Cardiac muscle cell (in vitro differentiated cells and primary cell): ENCODE measurements at regions not wholly inside any gene's neighbourhood (a gene's known extent, or its start where the extent isn't known, plus 50 kb on each side); places are given as distances from the start of the nearest gene placed in this dataset.
A peak's percentile ranks its signal among the peaks of the same experiment; 100 is the strongest.

ENCODE experiments used
- DNase-seq, 2 donors: peaks; one replicate each; pipeline versions ENCODE4 v3.0.0 to v3.0.0-alpha.2; 2010 to 2017; ENCODE audit warnings: low read depth in 1 of 2, low spot score in 1 of 2
- H3K27ac ChIP-seq: fragments of 200-600 bp; sonication (generic); 2 replicates; pipeline ENCODE4 v1.5.1; 2016
- H3K27me3 ChIP-seq: fragments of 200-600 bp; sonication (generic); 2 replicates; pipeline ENCODE4 v1.6.0; 2016; ENCODE audit warnings: control low read depth
- H3K36me3 ChIP-seq: fragments of 200-600 bp; sonication (generic); 2 replicates; pipeline ENCODE4 v1.5.1; 2016; ENCODE audit warnings: control low read depth
- H3K4me1 ChIP-seq: fragments of 200-600 bp; sonication (generic); 2 replicates; pipeline ENCODE4 v1.8.1; 2017; ENCODE audit warnings: low read depth, mild to moderate bottlenecking, mixed run types
- H3K4me3 ChIP-seq: fragments of 200-600 bp; sonication (generic); 2 replicates; pipeline ENCODE4 v1.5.1; 2016; ENCODE audit warnings: mild to moderate bottlenecking
- H3K9me3 ChIP-seq: fragments of 200-600 bp; sonication (generic); 2 replicates; pipeline ENCODE4 v1.5.1; 2017; ENCODE audit warnings: low read depth, mild to moderate bottlenecking, control low read depth
- TF ChIP-seq, protein P1 (sequence below): IDR thresholded peaks from 2 replicates; pipeline ENCODE4 v1.5.1; 2012; ENCODE audit warnings: low read depth, mild to moderate bottlenecking, low read length

DNA sequence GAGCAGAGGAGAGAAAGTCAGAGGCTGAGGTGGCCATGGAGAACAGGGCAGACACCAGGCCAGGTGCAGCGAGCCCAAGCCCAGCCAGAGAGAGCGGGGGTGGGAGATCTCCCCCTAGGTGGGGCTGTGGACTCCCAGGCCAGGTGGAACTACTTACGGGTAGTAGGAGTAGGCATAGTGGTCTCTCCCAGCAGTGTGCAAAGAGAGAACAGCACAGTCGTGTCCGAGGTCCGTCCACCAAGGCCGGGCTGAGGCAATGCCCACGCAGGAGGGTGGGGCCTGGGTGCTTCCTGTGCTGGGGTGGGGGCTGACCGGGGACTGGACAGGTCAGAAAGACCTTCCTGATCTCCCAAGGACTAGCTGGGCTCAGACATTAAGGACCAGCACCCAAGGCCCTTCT, 263.7 kb downstream of the PTPRU start:
- no peaks in the 10 kb centered on the region for H3K4me1 ChIP-seq
- no peaks in the 10 kb centered on the region for H3K36me3 ChIP-seq
- TF ChIP-seq, protein P1, sequence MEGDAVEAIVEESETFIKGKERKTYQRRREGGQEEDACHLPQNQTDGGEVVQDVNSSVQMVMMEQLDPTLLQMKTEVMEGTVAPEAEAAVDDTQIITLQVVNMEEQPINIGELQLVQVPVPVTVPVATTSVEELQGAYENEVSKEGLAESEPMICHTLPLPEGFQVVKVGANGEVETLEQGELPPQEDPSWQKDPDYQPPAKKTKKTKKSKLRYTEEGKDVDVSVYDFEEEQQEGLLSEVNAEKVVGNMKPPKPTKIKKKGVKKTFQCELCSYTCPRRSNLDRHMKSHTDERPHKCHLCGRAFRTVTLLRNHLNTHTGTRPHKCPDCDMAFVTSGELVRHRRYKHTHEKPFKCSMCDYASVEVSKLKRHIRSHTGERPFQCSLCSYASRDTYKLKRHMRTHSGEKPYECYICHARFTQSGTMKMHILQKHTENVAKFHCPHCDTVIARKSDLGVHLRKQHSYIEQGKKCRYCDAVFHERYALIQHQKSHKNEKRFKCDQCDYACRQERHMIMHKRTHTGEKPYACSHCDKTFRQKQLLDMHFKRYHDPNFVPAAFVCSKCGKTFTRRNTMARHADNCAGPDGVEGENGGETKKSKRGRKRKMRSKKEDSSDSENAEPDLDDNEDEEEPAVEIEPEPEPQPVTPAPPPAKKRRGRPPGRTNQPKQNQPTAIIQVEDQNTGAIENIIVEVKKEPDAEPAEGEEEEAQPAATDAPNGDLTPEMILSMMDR: no peak
- H3K27me3 ChIP-seq: no peaks in the 10 kb centered on the region
- no peak overlapping the region for H3K4me3 ChIP-seq
- H3K27ac ChIP-seq: no peak overlapping the region
- no peaks in the 10 kb centered on the region for H3K9me3 ChIP-seq
- no peak for DNase-seq

DNA sequence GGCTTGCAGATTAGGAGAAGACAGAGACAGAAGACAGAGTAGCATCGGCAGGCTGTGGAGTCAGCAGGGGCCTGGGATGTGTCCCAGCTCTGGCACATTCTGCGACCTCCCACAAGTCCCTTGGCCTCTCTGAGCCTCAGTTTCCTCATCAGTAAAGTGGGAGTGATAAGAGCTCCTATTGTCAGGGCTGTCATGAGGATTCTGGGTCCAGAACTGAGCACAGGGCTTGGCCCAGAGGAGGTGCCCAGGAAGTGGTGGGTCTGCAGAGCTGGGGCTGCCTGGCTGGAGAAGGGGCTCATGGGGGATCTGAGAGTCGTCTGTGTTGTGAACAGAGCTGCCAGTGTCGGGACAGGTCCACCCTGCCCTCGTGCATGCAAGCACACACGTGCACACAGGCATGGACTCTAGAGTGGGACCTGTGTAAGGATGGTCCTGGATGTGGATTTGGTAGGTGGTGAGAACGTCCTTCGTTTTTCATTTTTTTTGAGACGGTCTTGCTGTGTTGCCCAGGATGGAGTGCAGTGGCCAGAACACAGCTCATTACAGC, 262.9 kb downstream of the PTPRU start:
- no peak overlapping the region for H3K27ac ChIP-seq
- H3K4me1 ChIP-seq: no peaks in the 10 kb centered on the region
- H3K4me3 ChIP-seq: no peak overlapping the region
- no peaks in the 10 kb centered on the region for H3K27me3 ChIP-seq
- H3K9me3 ChIP-seq: no peaks in the 10 kb centered on the region
- TF ChIP-seq, protein P1: no peak
- DNase-seq: no peak
- no peaks in the 10 kb centered on the region for H3K36me3 ChIP-seq

DNA sequence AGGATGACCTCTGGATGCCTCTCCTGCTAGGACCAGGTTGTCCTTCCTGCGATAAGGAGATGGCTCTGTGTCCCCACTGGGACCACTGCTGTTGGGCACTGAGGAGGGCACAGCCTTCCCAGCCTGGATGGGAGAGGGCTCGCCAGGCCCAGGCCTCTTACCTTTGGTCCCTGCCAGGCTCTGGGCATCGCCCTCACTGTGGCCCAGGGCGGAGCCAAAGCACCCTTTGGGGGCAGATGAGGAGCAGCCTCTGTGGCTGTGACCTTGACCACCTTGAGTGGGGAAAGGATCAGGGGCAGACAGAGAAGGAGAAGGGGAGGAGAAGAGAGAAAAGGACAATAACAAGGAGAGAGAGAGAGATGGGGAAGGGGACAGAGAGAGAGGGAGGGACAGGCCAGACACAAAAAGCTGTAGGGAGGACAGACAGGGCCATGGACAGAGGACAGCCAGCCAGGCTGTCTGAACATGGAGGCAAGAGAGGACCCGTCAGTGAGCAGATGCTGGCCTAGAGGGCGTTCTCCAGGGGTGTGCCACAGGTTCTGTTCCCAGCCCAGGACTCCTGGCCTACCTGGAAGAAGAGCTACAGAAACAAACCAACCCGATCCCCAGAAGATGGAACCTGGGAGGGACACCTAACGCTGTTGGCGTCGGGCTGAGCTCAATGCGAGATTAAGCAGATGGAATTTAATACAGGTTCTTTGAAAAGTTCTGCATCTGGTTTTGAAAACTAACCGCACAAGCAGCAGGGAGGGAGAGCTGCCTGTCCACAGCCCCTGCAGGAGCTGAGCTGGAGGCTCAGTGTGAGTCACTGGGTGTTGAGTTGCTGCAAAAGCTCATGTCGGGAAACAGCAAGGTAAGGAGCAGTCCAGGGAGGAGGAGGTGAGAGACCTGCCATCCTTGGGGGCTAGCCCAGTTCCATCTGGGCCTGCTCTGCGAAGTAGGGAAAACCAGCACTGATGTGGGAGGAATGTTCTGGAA, 262.1 kb downstream of the PTPRU start:
- Histone ChIP-seq H3K4me1 (no peaks in the 10 kb centered on the region), H3K27me3 (no peaks in the 10 kb centered on the region), H3K36me3 (no peaks in the 10 kb centered on the region), H3K27ac (no peak overlapping the region), H3K9me3 (no peaks in the 10 kb centered on the region), H3K4me3 (no peak overlapping the region)
- TF ChIP-seq, protein P1: no peak
- DNase-seq: peak in 1 of 2 donors; percentile 5

DNA sequence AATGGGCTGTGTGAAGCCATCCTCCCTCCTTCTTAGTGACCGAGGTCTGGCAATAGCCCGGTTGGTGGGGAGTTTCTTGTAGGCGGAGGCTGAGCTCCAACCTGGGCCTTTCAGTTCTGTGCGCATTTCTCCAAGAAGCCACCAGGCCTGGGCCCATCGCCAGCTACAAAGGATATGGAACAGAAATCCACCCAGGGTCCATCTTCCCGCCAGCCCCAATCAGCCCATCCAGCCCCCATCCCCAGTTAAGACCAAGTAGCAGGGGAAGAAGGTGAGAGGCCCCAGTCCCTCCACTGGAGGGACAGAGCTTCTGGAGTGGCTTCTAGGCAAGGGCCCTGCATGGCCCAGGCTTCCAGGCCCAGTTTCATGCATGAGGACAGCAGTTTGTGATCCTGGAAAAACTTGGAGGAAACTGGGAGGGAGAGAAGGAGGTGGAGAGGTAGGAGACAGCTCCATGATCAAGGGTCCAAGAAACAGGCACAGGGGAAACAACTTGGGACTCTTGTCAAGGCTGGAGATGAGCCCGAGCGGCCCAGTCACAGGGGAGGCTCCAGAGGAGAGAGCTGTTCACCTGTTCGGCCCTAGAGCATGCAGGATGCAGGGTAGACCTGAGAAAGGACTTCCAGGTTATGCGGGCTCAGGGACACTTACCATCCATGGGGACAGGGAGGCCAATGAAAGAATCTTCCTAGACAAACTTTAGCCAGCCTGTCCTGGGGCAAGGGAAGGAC, 261.2 kb downstream of the PTPRU start:
- no peaks in the 10 kb centered on the region for H3K9me3 ChIP-seq
- DNase-seq: no peak
- H3K4me1 ChIP-seq: no peaks in the 10 kb centered on the region
- no peaks in the 10 kb centered on the region for H3K27me3 ChIP-seq
- TF ChIP-seq, protein P1: no peak
- H3K27ac ChIP-seq: no peak overlapping the region
- H3K4me3 ChIP-seq: no peak overlapping the region
- no peaks in the 10 kb centered on the region for H3K36me3 ChIP-seq

DNA sequence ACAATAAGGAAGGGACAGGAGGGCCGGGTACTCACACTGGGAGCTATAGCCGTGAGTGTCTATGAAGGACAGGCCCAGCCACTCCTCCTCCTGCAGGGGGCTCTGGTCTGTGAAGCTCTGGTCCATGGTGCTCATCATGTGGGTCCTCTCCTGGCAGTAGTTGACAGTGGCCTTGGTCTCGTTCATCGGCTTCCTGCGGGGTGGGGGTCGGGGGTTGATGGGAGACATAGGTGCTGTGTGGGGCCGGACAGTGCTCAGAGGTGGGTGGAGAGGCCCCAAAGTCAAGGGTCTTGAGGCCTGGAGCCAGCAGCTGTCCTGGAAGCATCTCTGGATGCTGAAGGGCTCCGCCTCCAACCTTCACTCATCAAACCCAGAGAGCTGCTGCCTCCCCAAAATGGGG, 260.4 kb downstream of the PTPRU start:
- Histone ChIP-seq H3K4me1 (no peaks in the 10 kb centered on the region), H3K4me3 (no peak overlapping the region), H3K27me3 (no peaks in the 10 kb centered on the region), H3K27ac (no peak overlapping the region), H3K36me3 (no peaks in the 10 kb centered on the region), H3K9me3 (no peaks in the 10 kb centered on the region)
- TF ChIP-seq, protein P1: no peak
- no peak for DNase-seq
